ENCODE measurements at regions not wholly inside any gene's neighbourhood (a gene's known extent, or its start where the extent isn't known, plus 50 kb on each side); places are given as distances from the start of the nearest gene placed in this dataset.

- Histone ChIP-seq H3K4me2 (ENCODE audit: low read length) (no peak overlapping the region), H3K27ac (ENCODE audit: low read length) (no peak overlapping the region), H2AFZ (ENCODE audit: low read depth, low read length) (no peak overlapping the region), H3K27me3 (ENCODE audit: insufficient read depth, low read depth, low read length) (no peaks in the 10 kb centered on the region), H3K4me3 (ENCODE audit: low read length) (no peak overlapping the region), H3K36me3 (ENCODE audit: insufficient read depth, low read length) (no peaks in the 10 kb centered on the region), H3K9me3 (ENCODE audit: low read length) (peaks cover 2% of the 10 kb centered on the region), H3F3A (ENCODE audit: insufficient read depth, low read length, poor library complexity, severe bottlenecking) (no peaks in the 10 kb centered on the region), H3K9me2 (ENCODE audit: insufficient read depth, low read length) (no peaks in the 10 kb centered on the region), H4K20me1 (ENCODE audit: insufficient read depth) (no peaks in the 10 kb centered on the region), H3K9ac (ENCODE audit: low read length) (no peak overlapping the region), H3K79me2 (replicated peaks; ENCODE audit: insufficient read depth, low read length) (no peaks in the 10 kb centered on the region)
- TF ChIP-seq EP300 (conservative IDR thresholded peaks at IDR 0.05; ENCODE audit: poor library complexity, severe bottlenecking) (no peak), REST (IDR thresholded peaks at IDR 0.05; ENCODE audit: borderline replicate concordance) (no peak), MXI1 (conservative IDR thresholded peaks at IDR 0.05; ENCODE audit: poor library complexity, severe bottlenecking) (no peak), CTCF (IDR thresholded peaks at IDR 0.05; ENCODE audit: poor library complexity, severe bottlenecking) (no peak), EZH2 (IDR thresholded peaks at IDR 0.05; ENCODE audit: borderline replicate concordance, insufficient read depth, low read length, poor library complexity, severe bottlenecking) (no peak), SMC3 (conservative IDR thresholded peaks at IDR 0.05; ENCODE audit: poor library complexity) (no peak), POLR2AphosphoS5 (IDR thresholded peaks at IDR 0.05) (no peak), RAD21 (conservative IDR thresholded peaks at IDR 0.05) (no peak), TAF1 (IDR thresholded peaks at IDR 0.05; ENCODE audit: low read depth) (no peak)
Observed at GRCh38 chr9:126208216-126208758, 118.3 kb upstream of the MVB12B start.

GRCh38 chr9:126211441-126212074 lies 115.1 kb upstream of the MVB12B start:
- H3K4me2 ChIP-seq (ENCODE audit: low read length) = no peak overlapping the region
- peaks cover 7% of the 10 kb centered on the region for H3K9me3 ChIP-seq (ENCODE audit: low read length)
- H3K27me3 ChIP-seq (ENCODE audit: insufficient read depth, low read depth, low read length) = no peaks in the 10 kb centered on the region
- H3K27ac ChIP-seq (ENCODE audit: low read length) = no peak overlapping the region
- no peak for TF ChIP-seq REST (IDR thresholded peaks at IDR 0.05; ENCODE audit: borderline replicate concordance)
- TF ChIP-seq EP300 (conservative IDR thresholded peaks at IDR 0.05; ENCODE audit: poor library complexity, severe bottlenecking) = no peak
- TF ChIP-seq TAF1 (IDR thresholded peaks at IDR 0.05; ENCODE audit: low read depth) = no peak
- no peak for TF ChIP-seq CTCF (IDR thresholded peaks at IDR 0.05; ENCODE audit: poor library complexity, severe bottlenecking)
- TF ChIP-seq MXI1 (conservative IDR thresholded peaks at IDR 0.05; ENCODE audit: poor library complexity, severe bottlenecking) = no peak
- no peak for TF ChIP-seq EZH2 (IDR thresholded peaks at IDR 0.05; ENCODE audit: borderline replicate concordance, insufficient read depth, low read length, poor library complexity, severe bottlenecking)
- TF ChIP-seq RAD21 (conservative IDR thresholded peaks at IDR 0.05) = no peak
- no peak for TF ChIP-seq POLR2AphosphoS5 (IDR thresholded peaks at IDR 0.05)
- no peak for TF ChIP-seq SMC3 (conservative IDR thresholded peaks at IDR 0.05; ENCODE audit: poor library complexity)
- no peaks in the 10 kb centered on the region for H3K36me3 ChIP-seq (ENCODE audit: insufficient read depth, low read length)
- no peaks in the 10 kb centered on the region for H4K20me1 ChIP-seq (ENCODE audit: insufficient read depth)
- H3F3A ChIP-seq (ENCODE audit: insufficient read depth, low read length, poor library complexity, severe bottlenecking) = no peaks in the 10 kb centered on the region
- H3K79me2 ChIP-seq (replicated peaks; ENCODE audit: insufficient read depth, low read length) = no peaks in the 10 kb centered on the region
- H3K9ac ChIP-seq (ENCODE audit: low read length) = no peak overlapping the region
- H2AFZ ChIP-seq (ENCODE audit: low read depth, low read length) = no peak overlapping the region
- H3K4me3 ChIP-seq (ENCODE audit: low read length) = no peak overlapping the region
- H3K9me2 ChIP-seq (ENCODE audit: insufficient read depth, low read length) = no peaks in the 10 kb centered on the region
